Mesodermal cell (in vitro differentiated cells): ENCODE measurements at regions not wholly inside any gene's neighbourhood (a gene's known extent, or its start where the extent isn't known, plus 50 kb on each side); places are given as distances from the start of the nearest gene placed in this dataset.
"Not testable (repeated sequence)": the region's sequence is repeated elsewhere in the genome, so short reads cannot be mapped to it uniquely, and the experiment has no call there.

Experiments used
- H3K27ac ChIP-seq: 2 replicates; pipeline ENCODE4 v1.7.0; 2013; ENCODE audit warnings: mild to moderate bottlenecking, low read depth, low read length, moderate library complexity; ENCODE audit not compliant: severe bottlenecking
- H3K36me3 ChIP-seq: 2 replicates; pipeline ENCODE4 v1.7.1; 2013; ENCODE audit warnings: mild to moderate bottlenecking, low read length, moderate library complexity; ENCODE audit not compliant: control insufficient read depth, insufficient read depth
- H3K4me1 ChIP-seq: one replicate; pipeline ENCODE4 v1.7.1; 2013; ENCODE audit warnings: mild to moderate bottlenecking, low read length; ENCODE audit not compliant: insufficient read depth, control insufficient read depth, poor library complexity, severe bottlenecking
- H3K4me3 ChIP-seq: 2 replicates; pipeline ENCODE4 v1.7.0; 2013; ENCODE audit warnings: low read length, control low read depth, mild to moderate bottlenecking; ENCODE audit not compliant: insufficient read depth, poor library complexity, severe bottlenecking; ENCODE audit errors: extremely low read depth
- H3K9me3 ChIP-seq: 2 replicates; pipeline ENCODE4 v1.7.1; 2013; ENCODE audit warnings: mild to moderate bottlenecking, low read length, moderate library complexity; ENCODE audit not compliant: control insufficient read depth
- WGBS, 2 experiments: methylation state at CpG; one replicate each; pipeline ENCODE4 v1.1.5; 2013; ENCODE audit warnings: missing lambda C conversion rate in 2 of 2; ENCODE audit not compliant: insufficient coverage in 2 of 2; 5-methylcytosine and 5-hydroxymethylcytosine counted together

DNA sequence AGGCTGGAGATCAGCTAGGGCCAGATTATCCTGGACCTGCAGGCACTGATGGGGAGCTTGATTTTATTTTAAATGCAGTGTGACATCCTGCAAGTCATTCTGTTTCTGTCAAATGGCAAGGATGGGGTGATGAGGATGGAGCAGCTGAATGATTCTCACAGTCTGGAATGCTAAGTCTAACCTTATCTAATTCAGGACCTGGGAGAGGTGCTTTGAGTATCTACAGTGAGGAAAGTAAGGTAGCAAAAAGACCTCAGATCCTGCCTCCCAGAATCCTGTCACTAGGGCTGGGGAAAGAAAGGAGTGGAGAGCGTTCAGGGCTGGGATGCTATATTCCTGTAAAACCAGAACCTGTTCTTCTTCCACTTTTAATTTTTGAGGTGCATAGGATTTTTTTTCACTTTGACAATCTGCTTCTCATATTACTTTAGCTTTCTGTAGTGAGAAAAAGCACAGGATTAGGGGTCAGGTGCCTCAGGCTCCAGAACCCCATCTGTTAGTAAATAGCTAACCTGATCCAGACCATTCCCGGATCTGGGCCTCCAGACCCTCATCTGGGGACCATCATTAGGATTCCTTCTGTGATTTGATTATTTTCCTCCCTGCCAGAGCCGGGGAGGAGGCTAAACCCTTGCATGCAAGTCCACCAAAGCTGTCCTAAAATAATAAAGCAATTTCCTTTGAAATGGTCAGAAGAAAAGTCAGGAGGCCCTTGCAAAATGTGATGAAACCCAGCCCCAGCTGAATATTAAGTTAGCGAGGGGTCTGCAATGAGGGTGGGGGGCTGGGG is 54.7 kb downstream of the ASCL1 start:
- Histone ChIP-seq H3K27ac (peak overlapping the region; percentile 76), H3K36me3 (no peaks in the 10 kb centered on the region), H3K4me1 (peaks cover 3% of the 10 kb centered on the region), H3K9me3 (no peaks in the 10 kb centered on the region), H3K4me3 (no peak overlapping the region)
- WGBS, 2 experiments: 79 to 88% methylated on average over 1 to 2 of the region's 4 CpGs

DNA sequence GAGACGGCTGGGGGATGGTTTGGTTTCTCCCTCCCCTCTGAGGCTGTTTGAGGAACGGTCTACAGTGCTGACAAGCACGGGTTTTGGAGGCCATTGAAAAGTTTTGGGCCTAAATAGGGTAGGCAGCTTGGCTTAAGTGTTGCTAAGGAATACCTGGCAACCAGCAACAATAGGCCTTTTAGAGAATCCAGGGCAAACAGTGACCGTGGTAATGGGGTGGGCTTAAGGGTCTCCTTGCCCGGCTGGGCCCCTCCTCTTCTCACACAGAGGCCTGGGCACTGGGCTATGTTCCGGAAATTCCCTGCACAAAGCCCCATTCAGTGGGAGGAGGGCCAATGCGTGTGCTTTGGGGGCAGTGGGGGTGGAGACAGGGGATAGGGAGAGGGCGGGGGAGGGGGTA is 55.4 kb downstream of the ASCL1 start:
- Histone ChIP-seq H3K27ac (peak overlapping the region; percentile 76), H3K4me1 (peaks cover 3% of the 10 kb centered on the region), H3K36me3 (no peaks in the 10 kb centered on the region), H3K9me3 (no peaks in the 10 kb centered on the region), H3K4me3 (no peak overlapping the region)
- 0 to 29% methylated on average over 1 of the region's 8 CpGs for WGBS, 2 experiments

DNA sequence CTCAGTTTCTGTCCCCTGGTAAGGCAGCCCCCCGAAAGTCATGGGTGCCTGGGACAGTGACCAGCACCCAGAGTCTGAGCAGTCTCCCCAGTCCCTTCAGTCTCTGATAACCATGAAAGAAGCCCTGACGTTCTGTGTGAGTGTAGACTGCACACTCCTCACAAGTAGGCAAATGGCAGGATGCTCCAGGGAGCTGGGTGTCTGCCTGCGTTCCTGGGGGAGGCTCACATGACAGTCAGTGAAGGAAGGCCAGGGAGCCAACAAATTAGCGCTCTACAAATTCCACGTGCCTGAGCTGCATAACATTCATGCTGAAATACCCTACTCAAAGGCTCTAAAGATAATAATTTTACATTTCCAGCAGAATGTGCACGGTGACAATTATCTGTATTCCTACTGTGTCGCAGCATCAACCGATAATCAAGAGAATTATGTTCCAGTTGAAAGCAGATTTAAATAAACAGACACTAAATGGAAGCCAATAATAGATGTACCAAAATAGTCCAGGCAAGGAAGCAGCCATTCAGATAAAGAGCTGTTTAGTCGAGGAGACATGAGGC is 56.3 kb downstream of the ASCL1 start:
- peaks cover 3% of the 10 kb centered on the region for H3K4me1 ChIP-seq
- H3K4me3 ChIP-seq: no peak overlapping the region
- no peaks in the 10 kb centered on the region for H3K36me3 ChIP-seq
- WGBS, 2 experiments: 86 to 87% methylated on average over 4 to 6 of the region's 9 CpGs
- no peaks in the 10 kb centered on the region for H3K9me3 ChIP-seq
- no peak overlapping the region for H3K27ac ChIP-seq

DNA sequence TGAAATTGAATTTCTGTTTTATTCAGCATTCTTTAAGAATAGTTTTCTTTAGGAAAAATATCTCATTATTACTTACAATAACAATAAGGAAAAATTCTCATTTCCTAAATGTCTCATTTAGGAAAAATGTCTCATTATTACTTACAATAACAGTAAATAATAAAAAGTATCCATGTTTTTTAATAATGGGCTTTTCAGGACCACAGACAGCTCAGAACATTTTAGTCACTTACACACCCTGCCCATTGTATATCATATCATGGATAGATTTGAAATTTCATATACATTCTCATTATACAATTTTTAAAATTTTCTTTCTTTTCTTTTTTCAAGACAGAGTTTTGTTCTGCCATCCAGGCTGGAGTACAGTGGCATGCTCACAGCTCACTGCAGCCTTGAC is 58.9 kb downstream of the ASCL1 start:
- no peaks in the 10 kb centered on the region for H3K36me3 ChIP-seq
- peaks cover 3% of the 10 kb centered on the region for H3K4me1 ChIP-seq
- H3K27ac ChIP-seq: no peak overlapping the region
- H3K4me3 ChIP-seq: no peak overlapping the region
- H3K9me3 ChIP-seq: no peaks in the 10 kb centered on the region

DNA sequence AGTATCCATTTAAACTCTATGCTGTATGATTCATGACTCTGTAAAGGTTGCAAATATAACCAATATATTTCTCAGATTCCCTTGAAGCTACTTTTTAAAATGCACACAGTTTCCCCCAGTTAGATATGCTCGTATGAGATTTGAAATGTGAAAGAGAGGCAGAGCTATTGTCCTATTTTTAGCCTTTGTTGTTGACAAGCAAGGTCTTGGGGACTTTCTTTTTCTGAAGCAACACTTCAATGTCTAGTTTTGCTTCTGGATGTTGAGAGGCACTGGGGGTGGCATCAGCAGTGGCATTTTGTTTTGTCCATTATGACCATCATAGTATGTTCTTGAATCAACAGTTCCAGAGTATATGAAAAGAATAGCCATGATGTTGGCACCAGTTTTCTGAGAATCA is 63.4 kb downstream of the ASCL1 start:
- no peak overlapping the region for H3K4me3 ChIP-seq
- no peaks in the 10 kb centered on the region for H3K9me3 ChIP-seq
- no CpG with 5 or more reads among the region's 1 CpG for WGBS, 2 experiments
- H3K27ac ChIP-seq: no peak overlapping the region
- H3K4me1 ChIP-seq: no peaks in the 10 kb centered on the region
- no peaks in the 10 kb centered on the region for H3K36me3 ChIP-seq

DNA sequence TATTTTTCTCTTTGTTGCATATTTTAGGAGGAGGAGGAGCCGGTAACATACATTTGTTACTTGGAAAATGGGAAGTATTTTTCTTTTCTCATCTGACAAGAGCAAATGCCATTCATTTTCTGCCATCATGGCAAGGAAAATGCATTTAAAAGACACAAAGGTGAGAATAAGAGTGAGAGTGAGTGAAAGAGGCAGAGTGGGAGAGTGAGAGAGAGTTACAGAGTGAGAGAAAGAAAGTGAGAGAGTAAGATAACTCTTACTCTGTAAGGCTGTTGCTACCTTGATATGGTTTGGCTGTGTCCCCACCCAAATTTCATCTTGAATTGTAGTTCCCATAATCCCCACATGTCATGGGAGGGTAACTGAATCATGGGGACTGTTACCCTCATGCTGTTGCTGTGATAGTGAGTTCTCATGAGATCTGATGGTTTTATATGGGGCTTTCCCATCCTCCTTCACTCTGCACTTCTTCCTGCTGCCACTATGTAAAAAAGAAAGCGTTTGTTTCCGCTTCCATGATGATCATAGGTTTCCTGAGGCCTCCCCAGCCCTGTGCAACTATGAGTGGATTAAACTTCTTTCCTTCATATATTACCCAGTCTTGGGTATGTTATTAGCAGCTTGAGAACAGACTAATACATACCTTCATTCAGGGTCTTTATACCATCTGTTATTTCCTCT is 64.2 kb downstream of the ASCL1 start:
- no peaks in the 10 kb centered on the region for H3K4me1 ChIP-seq
- H3K9me3 ChIP-seq: no peaks in the 10 kb centered on the region
- no CpG with 5 or more reads among the region's 3 CpGs for WGBS, 2 experiments
- no peak overlapping the region for H3K27ac ChIP-seq
- H3K4me3 ChIP-seq: no peak overlapping the region
- H3K36me3 ChIP-seq: no peaks in the 10 kb centered on the region

DNA sequence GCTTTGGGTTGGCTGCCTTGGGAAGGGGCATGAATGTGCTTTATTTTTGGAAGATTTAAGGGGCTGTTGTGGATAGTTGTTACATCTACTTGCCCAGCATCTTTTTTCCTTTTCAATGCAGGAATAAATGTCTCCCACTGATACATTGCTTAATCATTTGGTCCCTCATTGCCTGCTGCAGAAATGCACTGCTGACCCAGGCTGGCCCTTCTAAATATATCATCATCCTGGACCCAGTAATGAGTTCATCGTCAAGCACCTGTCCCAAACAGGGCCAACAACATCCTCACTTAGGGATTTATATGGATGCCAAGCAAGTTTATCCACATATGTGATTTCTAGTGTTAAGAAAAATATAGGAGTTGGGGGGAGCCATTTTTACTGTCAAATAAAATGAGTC is 67.2 kb downstream of the ASCL1 start:
- Histone ChIP-seq H3K9me3 (no peaks in the 10 kb centered on the region), H3K27ac (no peak overlapping the region), H3K36me3 (no peaks in the 10 kb centered on the region), H3K4me1 (no peaks in the 10 kb centered on the region), H3K4me3 (no peak overlapping the region)
- WGBS, 2 experiments: no CpG with 5 or more reads among the region's 1 CpG

DNA sequence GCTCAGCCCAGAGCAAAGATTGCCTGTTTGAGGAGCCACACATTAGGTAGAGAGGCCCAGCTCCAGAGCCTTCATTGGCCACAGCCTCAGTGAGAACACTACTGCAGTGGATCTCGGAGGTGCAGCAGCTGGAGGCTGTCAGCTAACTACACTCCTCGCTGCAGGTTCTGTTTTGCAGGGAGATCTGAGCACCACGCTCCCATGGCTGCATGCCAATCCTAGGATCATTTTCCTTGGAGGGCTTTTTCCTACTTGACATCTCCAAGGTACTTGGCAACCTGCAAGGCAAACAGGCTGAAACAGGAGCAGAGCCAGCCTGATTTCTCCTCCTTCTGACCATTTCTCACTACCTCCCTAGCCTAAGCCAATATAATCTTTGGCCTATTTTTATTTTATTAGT is 69.2 kb downstream of the ASCL1 start:
- not testable (repeated sequence) for H3K36me3 ChIP-seq, H3K9me3 ChIP-seq, H3K27ac ChIP-seq, H3K4me3 ChIP-seq, H3K4me1 ChIP-seq
- 85 to 91% methylated on average over 3 of the region's 3 CpGs for WGBS, 2 experiments

DNA sequence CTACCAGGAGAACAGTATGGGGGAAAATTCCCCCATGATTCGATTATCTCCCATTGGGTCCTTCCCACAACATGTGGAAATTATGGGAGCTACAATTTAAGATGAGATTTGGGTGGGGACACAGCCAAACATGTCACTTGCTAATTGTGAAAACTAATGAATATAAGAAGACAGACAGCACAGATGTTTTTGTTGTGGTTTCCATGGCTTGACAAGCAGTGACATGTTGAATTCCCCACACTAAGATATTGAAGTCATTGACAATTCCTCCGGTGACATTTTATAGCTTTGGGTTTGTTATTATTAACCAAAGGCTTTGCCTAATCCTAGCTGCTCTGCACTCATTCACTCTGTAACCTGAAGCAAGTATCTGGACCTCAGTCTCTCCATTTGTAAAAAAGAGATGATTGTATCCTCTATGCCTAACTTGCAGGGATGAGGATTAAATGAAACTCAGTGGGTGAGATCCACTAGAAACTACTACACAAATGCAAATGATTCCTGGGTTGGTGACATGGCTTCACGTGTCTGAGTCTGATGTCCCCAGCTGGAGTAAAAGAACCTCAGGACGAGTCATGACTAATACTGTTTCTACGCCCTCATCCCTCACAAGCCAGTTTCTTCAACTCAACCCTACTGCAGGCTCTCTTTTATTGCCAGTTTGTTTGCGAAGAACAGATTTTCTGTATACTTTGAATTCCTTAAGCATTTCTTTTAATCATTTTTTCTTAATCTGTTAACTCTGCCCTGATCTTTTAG is 71.6 kb downstream of the ASCL1 start:
- Histone ChIP-seq H3K9me3 (no peaks in the 10 kb centered on the region), H3K4me1 (no peaks in the 10 kb centered on the region), H3K4me3 (no peak overlapping the region), H3K27ac (no peak overlapping the region), H3K36me3 (no peaks in the 10 kb centered on the region)
- WGBS, 2 experiments: 80 to 83% methylated on average over 2 to 3 of the region's 6 CpGs

DNA sequence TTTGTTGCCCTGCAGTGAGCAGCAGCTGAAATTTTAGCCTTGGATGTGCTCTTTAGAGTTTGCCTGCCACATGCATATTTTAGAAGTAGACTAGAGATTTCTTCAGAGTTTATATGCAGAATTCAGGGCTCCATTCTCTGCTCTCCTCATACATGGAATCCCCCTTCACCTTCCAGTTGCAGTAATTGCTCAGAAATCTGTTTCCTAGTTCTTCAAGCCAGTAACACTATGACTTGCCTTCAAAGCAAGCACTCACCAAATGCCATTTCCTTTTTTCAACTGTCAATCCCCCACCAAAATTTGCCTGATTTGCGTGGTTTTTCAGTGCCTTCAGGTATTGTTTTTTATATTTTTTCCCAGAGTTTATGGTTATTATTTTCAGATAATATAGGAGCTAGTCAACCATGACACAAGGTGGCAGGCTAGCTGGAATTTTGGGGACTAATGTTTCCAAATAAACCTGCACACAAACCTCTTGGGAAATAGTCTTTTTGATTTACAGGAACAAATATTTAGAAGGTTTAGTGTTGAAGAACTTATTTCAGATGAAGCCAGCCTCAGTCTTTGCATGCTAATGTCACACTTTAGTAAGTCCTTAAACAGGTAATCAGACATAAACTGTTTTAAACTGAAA is 79.2 kb downstream of the ASCL1 start:
- H3K27ac ChIP-seq: no peak overlapping the region
- no CpG with 5 or more reads among the region's 1 CpG for WGBS, 2 experiments
- H3K36me3 ChIP-seq: no peaks in the 10 kb centered on the region
- H3K4me1 ChIP-seq: no peaks in the 10 kb centered on the region
- H3K4me3 ChIP-seq: no peak overlapping the region
- no peaks in the 10 kb centered on the region for H3K9me3 ChIP-seq
